Mucosa of descending colon (tissue), 3 donors: ENCODE measurements at regions not wholly inside any gene's neighbourhood (a gene's known extent, or its start where the extent isn't known, plus 50 kb on each side); places are given as distances from the start of the nearest gene placed in this dataset.
"Not testable (repeated sequence)": the region's sequence is repeated elsewhere in the genome, so short reads cannot be mapped to it uniquely, and the experiment has no call there.

Experiments used
- ATAC-seq: fragments of 200-7000 bp; cut with Tn5 transposase; one replicate; pipeline ENCODE4 v1.9.1; 2020; ENCODE audit warnings: mild to moderate bottlenecking, moderate library complexity
- DNase-seq, 3 donors: peaks; one replicate each; pipeline ENCODE4 v3.0.0-alpha.2; 2020
- H3K36me3 ChIP-seq: fragments of 200-600 bp; one replicate; pipeline ENCODE4 v1.8.0; 2021; ENCODE audit warnings: low read depth, mild to moderate bottlenecking
- H3K4me1 ChIP-seq: fragments of 200-600 bp; one replicate; pipeline ENCODE4 v1.8.0; 2021; ENCODE audit warnings: low read depth, mild to moderate bottlenecking
- H3K4me3 ChIP-seq: fragments of 200-600 bp; one replicate; pipeline ENCODE4 v1.8.0; 2021; ENCODE audit warnings: mild to moderate bottlenecking
- H3K9me3 ChIP-seq: fragments of 200-600 bp; one replicate; pipeline ENCODE4 v1.8.0; 2021; ENCODE audit warnings: mild to moderate bottlenecking
- CTCF ChIP-seq: fragments of 200-600 bp; IDR thresholded peaks from one replicate; pipeline ENCODE4 v1.8.0; 2022; ENCODE audit warnings: antibody characterized with exemption, mild to moderate bottlenecking
- intact Hi-C, 2 donors: fragments of 100-400 bp; cut with DNase I in 1 of 2; cut with micrococcal nuclease in 1 of 2; formaldehyde crosslinking; loops; one replicate each; pipeline versions ENCODE4 v1.11.0 to v1.11.1; 2022; cut with DNase I, micrococcal nuclease
- donor health status: DM: no; HTN: no; CAD: no; lungs with moderate emphysema.
- donor health status: DM: no; HTN: no; CAD: no.
- donor health status: DM: no; HTN: yes; CAD: no.

GRCh38 chr18:46179306-46179705 is 75.1 kb downstream of the HAUS1 start:
- DNase-seq (no peak), ATAC-seq (no peak)
- peaks cover 17% of the 10 kb centered on the region for H3K4me1 ChIP-seq
- no peak for TF ChIP-seq CTCF
- no peaks in the 10 kb centered on the region for H3K9me3 ChIP-seq
- intact Hi-C loops, result no loop called here
- no peak overlapping the region for H3K4me3 ChIP-seq
- no peaks in the 10 kb centered on the region for H3K36me3 ChIP-seq

- no peak overlapping the region for H3K4me3 ChIP-seq
- no peak for TF ChIP-seq CTCF
- intact Hi-C loops, result no loop called here
- no peaks in the 10 kb centered on the region for H3K9me3 ChIP-seq
- no peak for DNase-seq
- H3K36me3 ChIP-seq, result no peaks in the 10 kb centered on the region
- ATAC-seq, result no peak
- H3K4me1 ChIP-seq, result peaks cover 7% of the 10 kb centered on the region
Observed at GRCh38 chr18:46182633-46183358, 78.6 kb downstream of the HAUS1 start.

GRCh38 chr18:46184296-46184695 is 80.1 kb downstream of the HAUS1 start:
- intact Hi-C loops, H3K4me3 ChIP-seq, H3K4me1 ChIP-seq, H3K36me3 ChIP-seq, ATAC-seq, H3K9me3 ChIP-seq, DNase-seq: not testable (repeated sequence)

DNA sequence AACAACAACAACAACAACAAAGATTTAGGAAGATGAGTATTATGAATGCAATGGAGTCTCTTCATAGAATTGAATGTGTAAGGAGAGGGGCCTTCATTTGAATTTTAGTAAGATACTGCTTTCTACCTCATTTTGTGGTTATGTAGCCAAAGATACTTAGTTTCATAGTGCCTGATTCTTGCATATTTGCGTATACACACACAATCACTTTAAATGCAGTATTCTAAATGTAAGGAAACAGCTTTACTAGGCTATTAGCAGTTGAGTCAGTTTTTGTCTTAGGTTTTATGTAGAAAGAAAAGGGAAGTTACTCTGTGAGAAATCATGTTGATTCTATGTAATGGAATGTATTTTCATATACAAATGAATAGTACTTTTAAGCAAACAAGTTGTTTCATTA is 80.5 kb downstream of the HAUS1 start:
- DNase-seq (no peak), ATAC-seq (no peak)
- Histone ChIP-seq H3K36me3 (no peaks in the 10 kb centered on the region), H3K4me3 (no peak overlapping the region), H3K9me3 (no peaks in the 10 kb centered on the region), H3K4me1 (peaks cover 7% of the 10 kb centered on the region)
- intact Hi-C loops, result no loop called here
- no peak for TF ChIP-seq CTCF

DNA sequence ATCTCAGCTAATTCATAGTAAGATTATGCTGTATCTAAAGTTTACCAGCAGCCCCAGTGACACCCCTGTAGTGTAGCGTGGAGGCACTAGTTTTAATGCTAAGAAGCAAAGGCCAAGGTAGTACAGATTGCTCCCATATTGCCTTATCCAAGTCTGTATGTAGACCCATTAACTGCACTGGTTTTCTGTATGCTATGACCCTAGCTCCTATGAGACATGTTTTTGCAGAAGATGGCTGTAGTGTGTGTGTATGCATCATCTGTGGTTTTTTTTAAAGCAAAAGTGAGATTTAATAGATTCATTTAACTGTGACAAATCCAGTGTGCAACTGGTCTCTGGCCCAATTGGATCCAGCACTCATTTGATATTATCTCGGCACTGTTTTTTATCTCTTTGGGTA is 86.5 kb downstream of the HAUS1 start:
- Histone ChIP-seq H3K36me3 (no peaks in the 10 kb centered on the region), H3K4me1 (no peaks in the 10 kb centered on the region), H3K4me3 (no peak overlapping the region), H3K9me3 (no peaks in the 10 kb centered on the region)
- no peak for ATAC-seq
- no peak for DNase-seq
- intact Hi-C loops, result no loop called here
- no peak for TF ChIP-seq CTCF

DNA sequence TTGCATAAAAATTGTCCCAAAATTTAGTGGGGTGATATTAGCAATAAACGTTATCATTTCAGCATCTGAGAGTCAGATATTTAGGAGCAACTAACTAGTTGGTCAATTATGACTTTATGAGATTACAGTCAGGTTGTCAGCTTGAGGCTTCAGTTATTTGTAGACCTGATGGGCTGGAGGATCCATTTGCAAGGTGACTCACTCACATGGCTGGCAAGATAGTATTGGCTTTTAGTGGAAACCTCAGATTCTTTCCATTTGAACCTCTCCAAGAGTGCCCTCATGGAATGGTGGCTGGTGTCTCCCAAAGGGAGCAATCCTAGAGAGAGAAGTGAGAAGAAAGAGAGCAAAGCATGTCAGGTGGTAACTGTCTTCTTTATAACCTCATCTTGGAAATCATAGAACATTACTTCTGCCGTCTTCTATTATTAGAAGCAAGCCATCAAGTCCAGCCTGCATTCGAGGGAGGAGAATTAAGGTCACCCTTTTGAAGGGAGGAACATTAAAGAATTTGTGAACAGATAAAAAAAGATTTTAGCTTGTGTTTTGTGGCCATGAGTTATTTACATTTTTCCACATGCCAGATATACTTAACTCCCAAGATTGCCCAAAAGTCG is 92.5 kb downstream of the HAUS1 start:
- no peak for ATAC-seq
- H3K9me3 ChIP-seq, result no peaks in the 10 kb centered on the region
- H3K4me3 ChIP-seq, result no peak overlapping the region
- DNase-seq, result no peak
- peaks cover 11% of the 10 kb centered on the region for H3K4me1 ChIP-seq
- TF ChIP-seq CTCF, result no peak
- intact Hi-C loops, result no loop called here
- H3K36me3 ChIP-seq, result no peaks in the 10 kb centered on the region
